Fibroblast of mammary gland (primary cell): ENCODE measurements at regions not wholly inside any gene's neighbourhood (a gene's known extent, or its start where the extent isn't known, plus 50 kb on each side); places are given as distances from the start of the nearest gene placed in this dataset.

Experiments used
- DNase-seq: peaks from one replicate; pipeline ENCODE4 v3.0.0-alpha.2; 2010; ENCODE audit warnings: low read depth
- H3K4me3 ChIP-seq: 2 replicates; pipeline ENCODE4 v1.5.1; 2011; ENCODE audit warnings: low read depth, mild to moderate bottlenecking, low read length, moderate library complexity; ENCODE audit not compliant: control insufficient read depth
- CTCF ChIP-seq: conservative IDR thresholded peaks from 2 replicates; pipeline ENCODE4 v1.5.1; 2011; ENCODE audit warnings: low read depth, low read length, inconsistent platforms; ENCODE audit not compliant: control insufficient read depth, insufficient read depth

GRCh38 chr9:108475813-108476212, 380.0 kb downstream of the ACTL7B start:
- H3K4me3 ChIP-seq: no peak overlapping the region
- no peak for DNase-seq

GRCh38 chr9:108474356-108474755, 381.4 kb downstream of the ACTL7B start:
- TF ChIP-seq CTCF: no peak
- H3K4me3 ChIP-seq: no peak overlapping the region
- peak; percentile 71 for DNase-seq

More at GRCh38 chr9:108475813-108476212, 380.0 kb downstream of the ACTL7B start:
- no peak for TF ChIP-seq CTCF

DNA sequence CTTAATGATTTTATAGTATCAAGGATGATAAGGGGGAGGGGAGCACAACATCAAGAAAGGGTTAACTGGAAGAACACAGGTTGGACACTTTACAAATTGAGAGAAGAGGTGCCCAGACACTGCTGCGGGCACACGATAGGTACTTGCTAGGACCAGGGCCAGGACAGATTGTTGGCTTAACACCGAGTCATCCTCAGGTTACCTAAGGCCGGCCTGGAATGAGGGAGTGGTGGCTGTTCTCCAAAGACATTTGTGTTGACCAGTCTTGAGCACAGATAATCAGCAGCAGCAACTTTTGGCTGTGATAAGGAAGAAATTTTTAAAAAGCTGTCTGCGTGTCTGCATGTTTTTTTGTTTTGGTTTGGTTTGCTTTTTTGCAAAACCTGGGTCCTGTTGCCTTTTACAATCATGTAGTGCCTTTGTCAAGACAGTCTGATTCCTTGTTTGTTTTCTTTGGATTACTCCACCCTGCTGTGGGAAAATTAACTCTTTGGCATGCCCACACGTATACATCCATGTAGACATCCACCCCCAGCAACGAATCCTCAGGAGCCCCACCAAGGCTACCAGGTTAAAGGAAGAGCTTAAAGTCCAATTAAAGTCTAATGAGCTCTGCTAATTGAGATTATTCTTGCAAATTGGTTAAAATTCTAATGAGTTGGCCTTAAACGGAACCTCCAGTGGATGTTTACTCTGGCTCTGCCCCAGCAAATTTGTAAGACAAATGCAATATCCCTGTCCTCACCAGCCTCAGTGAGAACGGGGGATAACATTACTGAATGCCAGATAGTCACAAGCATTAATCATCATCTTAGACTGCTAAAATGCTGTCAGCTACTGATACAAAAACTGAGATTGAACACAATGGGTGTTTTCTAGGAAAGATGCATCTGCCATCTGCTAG, 382.3 kb downstream of the ACTL7B start:
- no peak for TF ChIP-seq CTCF
- peak; percentile 91 for DNase-seq
- no peak overlapping the region for H3K4me3 ChIP-seq

DNA sequence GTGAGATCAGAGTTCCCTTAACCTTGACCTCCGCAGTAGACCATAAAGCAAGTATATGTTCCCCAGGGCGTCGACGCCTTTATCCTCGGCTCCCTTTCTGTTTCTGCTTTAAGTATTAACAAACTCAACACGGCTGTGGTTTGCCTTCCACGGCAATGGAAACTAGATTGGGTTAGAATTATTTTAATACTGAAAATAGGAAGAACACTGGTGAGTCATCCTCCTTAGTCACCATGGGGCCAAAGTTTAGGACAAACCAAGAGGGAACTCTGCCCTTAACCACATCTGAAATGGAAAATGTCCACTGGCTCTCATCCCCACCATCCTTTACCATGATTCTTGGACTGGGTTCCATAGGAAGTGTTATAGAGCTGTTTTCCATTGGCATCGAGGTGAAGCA, 386.1 kb downstream of the ACTL7B start:
- no peak for TF ChIP-seq CTCF
- no peak overlapping the region for H3K4me3 ChIP-seq
- peak; percentile 93 for DNase-seq

- peak; percentile 55 for TF ChIP-seq CTCF
- DNase-seq: peak; percentile 59
Observed at GRCh38 chr9:108468364-108468763, 387.4 kb downstream of the ACTL7B start.

DNA sequence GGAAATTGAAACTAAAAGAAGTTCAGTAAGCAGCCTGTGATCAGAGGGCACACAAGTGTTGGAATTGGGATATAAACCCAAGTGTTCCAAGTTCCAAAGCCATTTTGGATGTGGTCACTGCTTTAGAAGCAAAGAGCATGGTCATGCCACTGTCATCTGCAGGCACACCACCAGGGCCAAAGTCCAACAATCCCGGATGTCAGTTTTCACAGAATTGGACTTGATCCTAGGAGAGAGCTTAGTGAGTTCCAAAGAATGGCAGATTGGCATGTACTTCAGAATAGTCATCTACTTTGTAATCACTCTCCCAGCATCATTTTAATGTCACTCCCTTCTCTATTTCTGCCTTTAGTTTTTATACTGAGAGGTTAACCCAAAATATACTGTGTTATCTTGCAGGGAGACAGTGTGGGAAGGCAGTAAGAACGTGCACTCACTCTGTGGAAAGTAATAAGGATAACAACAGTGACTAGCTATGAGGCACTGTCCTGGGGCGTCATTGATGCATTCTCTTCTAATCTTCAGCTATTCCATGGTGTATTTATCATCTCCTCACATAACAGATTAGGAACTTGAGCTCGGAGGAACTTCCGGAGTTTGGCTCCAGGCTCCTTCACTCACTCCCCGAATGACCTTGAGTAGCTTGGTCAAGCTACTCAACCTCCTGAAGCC, 388.0 kb downstream of the ACTL7B start:
- peak; percentile 60 for DNase-seq
- H3K4me3 ChIP-seq: no peak overlapping the region
- TF ChIP-seq CTCF: peak; percentile 12

More at GRCh38 chr9:108468364-108468763, 387.4 kb downstream of the ACTL7B start:
- no peak overlapping the region for H3K4me3 ChIP-seq
